GM21360 (cell line): ENCODE measurements at regions not wholly inside any gene's neighbourhood (a gene's known extent, or its start where the extent isn't known, plus 50 kb on each side); places are given as distances from the start of the nearest gene placed in this dataset.
"Not testable (repeated sequence)": the region's sequence is repeated elsewhere in the genome, so short reads cannot be mapped to it uniquely, and the experiment has no call there.

ENCODE experiments used
- ATAC-seq: cut with Tn5 transposase; IDR thresholded peaks from one replicate; pipeline ENCODE4 v1.9.1; 2021; ENCODE audit warnings: mild to moderate bottlenecking, moderate library complexity; ENCODE audit not compliant: unreplicated experiment

DNA sequence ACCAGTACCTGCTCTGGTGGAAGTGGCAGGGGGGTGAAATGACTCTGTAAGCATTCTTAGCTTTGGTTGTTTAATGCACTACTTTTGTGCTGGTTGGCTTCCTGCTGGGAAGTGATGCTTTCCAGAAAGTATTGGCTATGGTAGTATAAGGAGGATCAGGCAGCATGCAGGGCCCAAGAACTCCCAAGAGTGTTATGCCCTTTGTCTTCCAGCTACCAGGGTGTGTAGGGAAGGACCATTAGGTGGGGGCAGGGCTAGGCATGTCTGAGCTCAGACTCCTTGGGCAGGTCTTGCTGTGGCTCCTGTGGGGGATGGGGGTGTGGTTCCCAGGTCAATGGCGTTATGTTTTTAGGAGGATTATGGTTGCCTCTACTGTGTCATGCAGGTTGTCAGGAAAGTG is 135.8 kb upstream of the TRPC7 start:
- ATAC-seq = no peak

DNA sequence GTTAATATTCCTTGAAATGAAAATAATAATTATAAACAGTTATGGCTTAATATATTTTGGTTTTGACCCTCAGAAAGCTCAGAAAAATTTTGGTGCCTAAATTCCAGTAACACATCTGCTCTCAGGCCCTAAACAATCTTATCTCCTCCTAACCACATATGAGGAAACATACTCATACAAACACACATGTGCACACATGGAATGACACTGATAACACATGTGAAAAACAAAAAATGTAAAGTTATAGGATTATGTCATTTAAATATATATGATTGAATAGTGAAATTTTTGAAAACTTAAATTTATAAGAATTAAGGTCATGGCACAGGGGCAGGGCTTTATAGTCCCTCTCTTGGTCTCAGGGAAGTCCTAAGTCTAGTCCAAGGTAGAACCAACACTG is 127.2 kb upstream of the TRPC7 start:
- no peak for ATAC-seq

DNA sequence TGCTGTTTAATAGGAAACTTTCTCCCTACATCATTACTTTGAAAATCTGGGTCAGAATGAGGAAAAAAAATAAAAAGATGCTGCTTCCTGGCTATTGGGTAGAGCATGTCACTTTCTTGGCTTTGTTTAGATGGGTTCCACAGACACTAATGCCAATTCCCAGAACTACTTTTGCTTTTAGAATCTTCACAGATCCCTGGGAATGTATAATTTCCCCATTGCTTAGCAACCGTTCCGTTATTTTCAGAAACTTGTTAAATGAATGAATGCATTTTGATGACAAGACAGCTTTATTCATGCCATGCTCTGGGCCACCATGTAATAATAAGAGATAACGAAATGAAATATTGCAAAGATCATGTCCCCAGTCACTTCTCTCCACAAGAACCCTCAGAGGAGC is 126.5 kb upstream of the TRPC7 start:
- ATAC-seq = no peak

DNA sequence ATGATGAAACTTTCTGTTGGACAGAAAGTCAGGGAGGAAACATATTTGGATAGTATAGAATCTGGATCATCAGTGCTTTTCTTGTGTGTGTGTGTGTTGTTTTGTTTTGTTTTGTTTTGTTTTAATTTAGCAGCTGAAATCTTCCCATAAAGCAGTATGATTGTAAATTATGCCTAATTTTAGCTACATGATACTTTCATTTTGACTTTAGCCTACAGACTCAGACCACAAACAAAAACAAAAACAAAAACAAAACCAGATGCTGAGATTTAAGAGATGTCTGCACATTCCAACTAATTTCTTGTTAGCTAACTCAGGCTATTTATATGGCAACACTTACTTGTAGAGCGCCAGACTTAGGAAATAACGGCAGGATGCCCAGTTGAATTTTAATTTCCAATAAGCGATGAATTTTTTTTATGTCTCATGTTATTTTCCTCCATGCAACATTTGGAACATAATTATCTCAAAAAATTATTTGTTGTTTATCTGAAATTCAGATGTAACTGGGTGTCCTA is 119.5 kb upstream of the TRPC7 start:
- ATAC-seq = no peak

DNA sequence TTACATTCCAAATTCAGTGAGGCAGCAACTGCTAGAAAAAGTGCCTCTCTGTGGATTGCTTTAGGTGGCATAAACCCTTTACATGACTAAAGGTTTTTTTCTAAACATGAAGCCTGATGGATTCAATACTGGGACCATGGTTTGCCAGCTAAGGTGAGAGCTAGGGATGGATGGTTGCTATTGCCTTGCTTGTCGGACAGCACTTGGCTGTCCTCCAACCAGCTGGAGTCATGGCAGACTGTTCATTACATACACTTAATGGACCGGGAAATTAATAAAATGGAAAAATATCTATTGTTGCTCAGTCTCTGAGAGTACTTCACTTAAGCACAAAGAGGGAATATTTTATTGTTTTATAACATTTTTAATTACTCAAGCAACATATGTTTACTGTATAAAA is 116.9 kb upstream of the TRPC7 start:
- no peak for ATAC-seq

DNA sequence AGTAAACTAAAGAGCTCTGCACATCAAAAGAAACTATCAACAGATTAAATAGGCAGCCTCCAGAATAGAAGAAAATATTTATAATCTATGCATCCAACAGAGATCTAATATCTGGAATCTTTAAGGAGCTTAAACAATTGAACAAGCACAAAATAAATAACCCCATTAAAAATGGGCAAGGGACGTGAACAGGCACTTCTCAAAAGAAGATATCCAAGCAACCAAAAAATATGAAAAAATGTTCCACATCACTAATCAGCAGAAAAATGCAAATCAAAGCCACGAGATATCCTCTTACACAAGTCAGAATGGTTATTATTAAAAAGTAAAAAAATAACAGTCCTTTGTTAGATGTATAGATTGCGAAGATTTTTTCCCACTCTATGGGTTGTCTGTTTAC is 109.1 kb upstream of the TRPC7 start:
- ATAC-seq = no peak

DNA sequence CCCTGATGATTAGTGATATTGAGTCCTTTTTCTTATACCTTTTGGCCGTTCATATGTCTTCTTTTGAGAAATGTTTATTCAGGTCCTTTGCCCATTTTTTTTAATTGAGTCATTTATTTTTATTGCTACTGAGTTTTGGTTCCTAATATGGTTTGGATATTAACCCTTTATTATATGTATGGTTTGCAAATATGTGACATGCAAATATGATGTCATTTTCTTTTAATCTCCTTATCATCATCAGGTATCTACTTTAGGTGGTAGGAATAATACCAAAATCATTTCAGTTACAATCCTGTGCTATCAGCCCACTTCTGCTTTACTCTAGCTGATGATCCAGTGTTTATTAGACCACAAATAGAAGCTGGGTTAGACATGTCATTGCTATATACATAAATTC is 102.3 kb upstream of the TRPC7 start:
- ATAC-seq = no peak

DNA sequence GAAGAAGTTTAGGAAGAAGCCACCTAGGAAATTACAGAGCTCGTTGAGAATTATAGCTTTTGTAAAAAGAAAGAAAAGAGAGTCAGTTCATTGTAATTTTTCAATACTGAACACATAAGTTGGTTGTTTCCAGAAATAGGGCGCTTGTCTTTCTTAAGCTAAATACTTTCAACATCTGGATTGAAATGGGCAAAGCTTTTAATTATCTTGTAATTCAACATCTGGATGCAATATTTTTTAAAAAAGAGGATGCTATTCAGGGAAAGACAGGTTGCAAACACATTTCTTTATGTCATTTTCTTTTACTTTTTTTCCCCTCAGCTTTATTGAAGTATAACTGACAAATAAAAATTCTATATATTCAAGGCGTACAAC is 100.7 kb upstream of the TRPC7 start:
- ATAC-seq = no peak

DNA sequence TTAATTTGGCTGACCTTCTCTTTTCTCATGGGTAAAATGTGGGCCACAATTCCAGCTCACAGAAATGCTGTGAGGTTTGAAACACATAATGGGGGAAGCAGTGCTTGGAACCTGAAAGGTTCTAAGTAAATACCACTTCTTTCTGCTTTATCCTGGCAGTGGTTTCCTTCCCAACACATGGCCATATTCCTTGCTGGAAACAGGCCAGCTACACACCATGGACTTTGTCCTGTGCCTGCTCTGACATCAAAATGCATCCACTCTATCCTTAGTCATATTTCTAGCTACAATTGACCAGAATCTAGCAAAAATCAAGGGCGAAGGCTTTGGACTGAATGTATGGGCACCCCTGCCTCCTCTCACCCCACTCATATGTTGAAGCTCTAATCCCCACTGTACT is 93.1 kb upstream of the TRPC7 start:
- ATAC-seq = no peak

DNA sequence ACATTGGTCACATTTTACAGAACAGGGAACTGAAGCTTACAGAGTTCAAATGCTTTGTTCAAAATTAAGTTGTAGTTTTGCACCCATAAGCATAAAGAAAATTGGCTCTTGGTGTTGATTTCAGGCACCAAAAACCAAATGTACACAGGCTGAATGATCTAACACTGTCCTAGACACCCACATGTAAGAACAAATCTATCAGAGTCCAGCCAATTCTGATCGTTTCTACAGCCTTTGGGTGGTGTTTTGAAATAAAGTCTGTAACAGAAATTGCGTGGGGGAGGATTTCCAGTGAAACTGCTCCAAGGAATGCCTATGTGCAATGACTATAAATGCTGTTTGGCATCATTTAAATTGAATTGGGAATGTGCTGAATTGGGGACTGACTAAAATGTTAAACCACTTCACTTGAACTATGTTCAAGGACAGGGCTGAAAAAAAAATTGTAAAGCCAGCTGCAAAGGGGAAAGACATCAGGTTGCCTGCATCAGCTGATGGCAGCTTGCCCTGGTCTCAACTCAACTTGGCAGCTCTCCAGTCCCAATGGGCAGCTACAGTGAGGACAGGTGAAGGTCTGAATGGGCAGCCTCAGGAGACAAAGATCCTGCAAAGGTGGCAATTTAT is 92.2 kb upstream of the TRPC7 start:
- ATAC-seq = no peak

DNA sequence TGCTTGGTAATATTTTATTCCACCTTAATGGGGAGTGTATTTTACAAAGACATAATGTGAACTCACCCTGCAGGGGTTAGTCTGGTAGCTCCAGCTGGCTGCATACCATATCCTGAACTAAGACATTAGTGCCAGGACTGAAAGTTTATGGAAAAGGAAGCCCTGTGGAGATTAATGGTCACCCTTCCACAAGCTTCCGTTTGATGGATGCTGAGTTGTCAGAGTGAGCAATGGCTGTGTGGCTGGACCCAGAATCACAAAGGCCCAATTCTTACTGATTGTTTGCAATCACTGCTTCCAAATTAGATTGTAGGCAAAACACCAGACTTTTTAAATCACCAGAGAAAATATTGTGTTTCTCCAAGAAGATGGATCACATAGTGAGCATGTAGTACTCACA is 90.1 kb upstream of the TRPC7 start:
- ATAC-seq = no peak

DNA sequence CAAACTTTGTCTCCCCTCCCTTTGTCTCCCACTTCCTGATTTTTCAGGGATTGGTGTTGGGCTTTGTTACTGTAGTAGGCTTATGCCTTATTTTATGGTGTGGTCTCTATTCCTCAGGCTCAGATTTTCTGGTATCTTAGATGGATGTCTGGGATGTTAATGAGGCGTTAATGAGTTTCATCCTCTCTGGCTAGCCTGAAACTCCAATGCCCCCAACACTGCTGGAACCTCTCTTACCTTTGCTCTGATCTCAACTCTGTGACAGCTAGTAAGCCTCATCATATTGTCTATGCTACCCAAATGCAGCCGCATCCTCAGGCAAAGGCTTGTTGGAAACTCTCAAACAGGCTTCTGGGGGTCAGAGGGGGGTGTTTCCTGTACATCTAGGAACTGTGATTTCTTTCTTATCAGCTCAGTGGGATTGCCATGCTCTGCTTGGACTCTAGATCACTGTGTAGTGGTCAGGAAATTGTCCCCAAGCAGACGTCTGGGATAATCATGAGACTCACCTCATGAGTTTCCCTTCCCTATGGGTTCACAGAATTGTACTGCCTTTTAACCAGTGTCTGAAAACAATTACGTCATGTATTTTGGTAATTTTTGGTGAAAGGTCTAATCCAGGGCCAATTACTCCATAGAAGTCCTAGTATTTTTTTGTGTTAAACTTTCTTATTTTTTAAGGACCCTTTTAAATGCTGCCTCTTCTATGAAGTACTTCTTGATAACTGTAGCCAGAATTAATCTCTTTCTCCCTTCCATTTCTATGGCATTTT is 88.8 kb upstream of the TRPC7 start:
- no peak for ATAC-seq

DNA sequence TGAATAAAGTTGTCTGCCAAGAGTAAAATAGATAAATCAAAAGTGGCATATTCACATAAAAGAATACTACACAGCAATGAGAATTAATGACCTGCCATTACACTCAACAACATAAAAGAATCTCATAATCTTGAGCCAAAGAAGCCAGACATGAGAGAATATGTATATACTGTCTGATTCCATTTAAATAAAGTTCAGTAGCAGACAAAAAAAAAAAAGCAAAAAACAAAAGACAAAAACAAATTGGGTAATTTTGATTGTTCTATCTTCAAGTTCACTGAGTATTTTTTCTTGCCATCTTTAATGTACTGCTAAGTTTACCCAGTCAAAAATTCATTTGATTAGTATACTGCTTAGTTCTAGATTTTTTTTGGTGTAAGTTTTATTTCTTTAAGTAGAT is 87.9 kb upstream of the TRPC7 start:
- no peak for ATAC-seq

DNA sequence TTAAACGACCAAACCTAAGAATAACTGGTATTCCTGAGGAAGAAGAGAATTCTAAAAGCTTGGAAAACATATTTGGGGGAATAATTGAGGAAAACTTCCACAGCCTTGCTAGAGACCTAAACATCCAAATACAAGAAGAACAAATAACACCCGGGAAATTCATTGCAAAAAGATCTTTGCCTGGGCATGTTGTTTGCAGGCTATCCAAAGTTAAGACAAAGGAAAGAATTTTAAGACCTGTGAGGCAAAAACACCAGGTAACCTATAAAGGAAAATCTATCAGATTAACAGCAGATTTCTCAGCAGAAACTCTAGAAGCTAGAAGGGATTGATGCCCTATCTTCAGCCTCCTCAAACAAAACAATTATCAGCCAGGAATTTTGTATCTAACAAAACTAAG is 82.2 kb upstream of the TRPC7 start:
- ATAC-seq = not testable (repeated sequence)

DNA sequence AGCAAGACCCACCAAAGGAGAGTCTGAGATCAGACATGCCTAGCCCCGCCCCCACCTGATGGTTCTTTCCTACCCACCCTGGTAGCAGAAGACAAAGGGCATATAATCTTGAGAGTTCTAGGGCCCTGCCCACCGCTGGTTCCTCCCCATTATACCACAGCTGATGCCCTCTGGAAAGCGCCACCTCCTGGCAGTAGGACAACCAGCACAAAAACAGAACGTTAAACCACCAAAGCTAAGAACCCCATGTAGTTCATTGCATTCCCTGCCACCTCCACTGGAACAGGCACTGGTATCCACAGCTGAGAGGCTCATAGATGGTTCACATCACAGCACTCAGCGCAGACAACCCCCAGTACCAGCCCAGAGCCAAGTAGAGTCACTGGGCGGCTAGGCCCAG is 81.2 kb upstream of the TRPC7 start:
- no peak for ATAC-seq

DNA sequence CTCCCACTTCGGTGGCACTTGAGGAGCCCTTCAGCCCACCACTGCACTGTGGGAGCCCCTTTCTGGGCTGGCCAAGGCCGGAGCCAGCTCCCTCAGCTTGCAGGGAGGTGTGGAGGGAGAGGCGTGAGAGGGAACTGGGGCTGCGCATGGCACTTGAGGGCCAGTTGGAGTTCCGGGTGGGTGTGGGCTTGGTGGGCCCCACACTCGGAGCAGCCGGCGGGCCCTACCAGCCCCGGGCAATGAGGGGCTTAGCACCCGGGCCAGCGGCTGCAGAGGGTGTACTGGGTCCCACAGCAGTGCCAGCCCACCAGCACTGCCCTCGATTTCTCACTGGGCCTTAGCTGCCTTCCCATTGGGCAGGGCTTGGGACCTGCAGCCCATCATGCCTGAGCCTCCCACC is 78.8 kb upstream of the TRPC7 start:
- not testable (repeated sequence) for ATAC-seq

DNA sequence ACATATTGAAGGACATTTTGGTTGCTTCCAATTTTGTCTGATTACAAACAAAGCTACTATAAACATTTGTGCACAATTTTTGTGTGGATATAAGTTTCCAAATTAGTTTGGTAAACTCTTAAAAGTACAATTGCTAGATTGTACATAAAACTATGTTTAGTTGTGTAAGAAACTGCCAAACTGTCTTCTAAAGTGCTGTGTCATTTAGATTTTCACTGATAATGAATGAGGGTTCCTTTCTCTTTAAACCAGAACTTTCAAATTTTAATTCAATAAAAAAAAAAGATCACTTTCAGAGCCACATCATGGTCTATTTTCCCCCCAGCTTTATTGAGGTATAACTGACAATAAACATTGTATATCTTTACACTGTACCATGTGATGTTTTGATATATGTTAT is 74.0 kb upstream of the TRPC7 start:
- no peak for ATAC-seq

DNA sequence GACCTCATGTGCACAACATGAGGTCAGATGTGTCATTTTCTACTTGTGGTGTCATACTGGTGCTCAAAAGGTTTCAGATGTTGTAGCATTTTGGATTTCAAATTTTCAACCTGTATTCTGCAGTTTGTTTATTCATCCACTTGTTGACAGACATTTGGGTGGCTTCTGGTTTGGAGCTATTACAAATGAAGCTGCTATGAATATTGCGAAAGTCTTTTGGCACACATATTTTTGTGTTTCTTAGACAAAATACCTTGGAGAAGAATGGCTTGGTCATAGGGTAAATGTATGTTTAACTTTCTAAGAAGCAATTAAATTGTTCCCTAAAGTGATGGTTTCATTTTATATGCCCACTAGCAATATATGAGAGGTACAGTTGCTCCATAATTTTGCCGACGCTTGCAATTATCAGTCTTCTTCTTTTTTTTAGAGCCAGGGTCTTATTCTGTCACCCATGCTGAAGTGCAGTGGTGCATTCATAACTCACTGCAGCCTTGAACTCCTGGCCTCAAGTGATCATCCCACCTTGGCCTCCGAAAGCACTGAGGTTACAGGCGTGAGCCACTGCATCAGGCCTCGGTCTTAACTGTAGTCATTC is 70.7 kb upstream of the TRPC7 start:
- ATAC-seq = no peak

DNA sequence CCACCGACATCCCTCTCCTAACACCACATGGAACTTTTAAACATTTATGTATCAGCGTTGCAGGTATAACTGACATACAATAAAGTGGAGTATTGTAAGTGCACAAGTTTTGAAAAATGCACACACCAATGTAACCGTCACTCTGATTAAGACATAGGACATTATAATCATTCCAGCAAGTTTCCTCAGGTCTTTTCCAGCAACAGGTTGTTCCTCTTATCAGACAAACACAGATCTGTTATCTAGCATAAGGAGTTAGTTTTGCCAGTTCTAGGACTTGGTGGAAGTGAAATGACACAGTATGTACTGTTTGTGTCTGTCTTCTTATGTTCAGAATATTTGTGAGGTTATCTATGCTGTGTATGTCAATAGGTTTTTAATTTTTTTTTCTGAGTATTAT is 69.5 kb upstream of the TRPC7 start:
- ATAC-seq = no peak

DNA sequence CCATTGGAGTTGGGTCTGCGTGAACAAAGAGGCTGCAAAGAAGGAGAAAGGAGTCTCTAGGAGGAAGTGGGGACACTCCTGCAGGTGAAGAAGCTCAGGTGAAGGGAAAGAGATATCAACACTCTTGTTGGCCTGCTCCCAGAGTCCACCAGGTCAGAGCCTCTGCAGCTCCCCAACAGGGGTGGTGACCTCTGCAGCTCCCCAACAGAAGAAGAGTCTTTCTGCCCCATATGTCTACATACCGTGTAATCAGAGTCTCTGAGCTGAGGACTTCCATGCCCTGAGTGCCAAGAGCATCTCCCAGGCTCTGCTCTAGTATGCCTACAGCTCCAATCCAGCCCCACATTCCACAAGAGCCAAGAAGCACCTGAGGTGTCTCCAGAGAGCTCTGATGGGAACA is 67.4 kb upstream of the TRPC7 start:
- no peak for ATAC-seq

DNA sequence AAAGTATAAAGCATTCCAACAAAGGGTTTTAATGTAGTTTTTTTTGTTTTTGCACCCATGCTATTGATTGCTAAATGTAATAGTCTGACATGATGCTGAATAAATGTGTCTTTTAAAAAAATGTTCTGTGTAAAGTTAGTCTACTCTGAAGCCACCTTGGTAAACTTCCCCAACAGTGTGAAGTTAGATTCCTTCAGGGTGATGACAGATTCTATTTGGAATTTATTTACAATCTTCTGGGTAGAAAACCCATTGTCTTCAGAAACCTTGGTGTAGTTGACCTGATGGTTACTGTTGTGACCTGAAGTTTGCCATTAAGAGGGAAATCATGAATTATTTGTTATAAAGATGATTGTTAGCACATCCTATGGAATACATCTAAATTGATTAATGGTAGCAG is 64.7 kb upstream of the TRPC7 start:
- no peak for ATAC-seq

DNA sequence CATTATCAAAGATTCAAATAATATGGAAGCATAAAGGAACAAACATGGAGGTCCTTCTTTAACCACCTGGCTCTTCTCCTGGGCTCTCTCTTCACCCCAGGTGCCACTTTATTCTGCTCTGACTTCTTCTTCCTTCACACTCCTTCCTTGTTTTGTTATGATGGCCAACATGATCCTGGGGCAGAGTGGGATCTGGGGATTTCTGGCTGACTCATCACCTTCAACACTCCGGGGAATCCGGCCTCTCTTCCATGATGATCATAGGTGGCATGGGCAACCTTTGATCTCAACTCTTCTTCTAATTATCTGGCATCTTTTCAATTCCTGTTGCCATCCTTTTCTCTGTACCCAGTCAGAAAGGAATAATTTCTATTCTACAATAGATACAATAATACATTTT is 62.1 kb upstream of the TRPC7 start:
- ATAC-seq = no peak
